Endodermal cell (in vitro differentiated cells): ENCODE measurements at regions not wholly inside any gene's neighbourhood (a gene's known extent, or its start where the extent isn't known, plus 50 kb on each side); places are given as distances from the start of the nearest gene placed in this dataset.

Source experiments
- DNase-seq: peaks from one replicate; pipeline ENCODE4 v3.0.0-alpha.2; 2017
- H3K27ac ChIP-seq: 2 replicates; pipeline ENCODE4 v1.5.1; 2013; ENCODE audit warnings: mild to moderate bottlenecking, low read depth, low read length, moderate library complexity
- H3K27me3 ChIP-seq: 2 replicates; pipeline ENCODE4 v1.6.1; 2013; ENCODE audit warnings: mild to moderate bottlenecking, low read length, moderate library complexity; ENCODE audit not compliant: insufficient read depth, control insufficient read depth, poor library complexity, severe bottlenecking
- H3K36me3 ChIP-seq: 2 replicates; pipeline ENCODE4 v1.7.0; 2013; ENCODE audit warnings: mild to moderate bottlenecking, low read length, moderate library complexity; ENCODE audit not compliant: control insufficient read depth, insufficient read depth
- H3K4me1 ChIP-seq: one replicate; pipeline ENCODE4 v1.7.0; 2013; ENCODE audit warnings: low read length; ENCODE audit not compliant: control insufficient read depth, insufficient read depth
- H3K4me3 ChIP-seq: 2 replicates; pipeline ENCODE4 v1.5.1; 2013; ENCODE audit warnings: mild to moderate bottlenecking, low read length, moderate library complexity
- H3K9ac ChIP-seq: 2 replicates; pipeline ENCODE4 v1.6.1; 2013; ENCODE audit warnings: mild to moderate bottlenecking, low read length, moderate library complexity; ENCODE audit not compliant: poor library complexity, severe bottlenecking; ENCODE audit errors: extremely low read depth
- H3K9me3 ChIP-seq: 2 replicates; pipeline ENCODE4 v1.6.1; 2013; ENCODE audit warnings: mild to moderate bottlenecking, low read length, moderate library complexity; ENCODE audit not compliant: control insufficient read depth
- H3K27ac Mint-ChIP-seq: 2 replicates; pipeline ENCODE4 v1.8.0; 2020; ENCODE audit warnings: mixed read lengths
- H3K27me3 Mint-ChIP-seq: 2 replicates; pipeline ENCODE4 v1.8.0; 2021; ENCODE audit warnings: mild to moderate bottlenecking, mixed read lengths; ENCODE audit not compliant: insufficient read depth
- H3K36me3 Mint-ChIP-seq: 2 replicates; pipeline ENCODE4 v1.8.0; 2020; ENCODE audit warnings: low read depth, mixed read lengths
- H3K4me1 Mint-ChIP-seq: 2 replicates; pipeline ENCODE4 v1.8.0; 2020; ENCODE audit warnings: mixed read lengths
- H3K4me3 Mint-ChIP-seq: 2 replicates; pipeline ENCODE4 v1.8.0; 2020; ENCODE audit warnings: mild to moderate bottlenecking, moderate library complexity, mixed read lengths
- H3K9me3 Mint-ChIP-seq: 2 replicates; pipeline ENCODE4 v1.8.0; 2020; ENCODE audit warnings: mild to moderate bottlenecking, mixed read lengths
- WGBS, 2 experiments: methylation state at CpG; one replicate each; pipeline versions ENCODE4 v1.1.5 to v1.1.7; 2013; ENCODE audit warnings: missing lambda C conversion rate in 2 of 2, mixed read lengths in 1 of 2; ENCODE audit not compliant: insufficient coverage in 1 of 2, insufficient read length in 1 of 2; 5-methylcytosine and 5-hydroxymethylcytosine counted together
- TF ChIP-seq, protein P1 (sequence below): fragments of 200-600 bp; sonication (generic); conservative IDR thresholded peaks from 2 replicates; pipeline ENCODE4 v1.5.0; 2021; ENCODE audit warnings: antibody characterized with exemption, mild to moderate bottlenecking

GRCh38 chr4:56118055-56118454, 169.3 kb downstream of the CEP135 start:
- Histone ChIP-seq H3K36me3 (peaks cover 5% of the 10 kb centered on the region), H3K27me3 (no peaks in the 10 kb centered on the region), H3K9me3 (no peaks in the 10 kb centered on the region), H3K4me1 (no peaks in the 10 kb centered on the region), H3K9ac (no peak overlapping the region), H3K4me3 (no peak overlapping the region), H3K27ac (no peak overlapping the region)
- TF ChIP-seq, protein P1, sequence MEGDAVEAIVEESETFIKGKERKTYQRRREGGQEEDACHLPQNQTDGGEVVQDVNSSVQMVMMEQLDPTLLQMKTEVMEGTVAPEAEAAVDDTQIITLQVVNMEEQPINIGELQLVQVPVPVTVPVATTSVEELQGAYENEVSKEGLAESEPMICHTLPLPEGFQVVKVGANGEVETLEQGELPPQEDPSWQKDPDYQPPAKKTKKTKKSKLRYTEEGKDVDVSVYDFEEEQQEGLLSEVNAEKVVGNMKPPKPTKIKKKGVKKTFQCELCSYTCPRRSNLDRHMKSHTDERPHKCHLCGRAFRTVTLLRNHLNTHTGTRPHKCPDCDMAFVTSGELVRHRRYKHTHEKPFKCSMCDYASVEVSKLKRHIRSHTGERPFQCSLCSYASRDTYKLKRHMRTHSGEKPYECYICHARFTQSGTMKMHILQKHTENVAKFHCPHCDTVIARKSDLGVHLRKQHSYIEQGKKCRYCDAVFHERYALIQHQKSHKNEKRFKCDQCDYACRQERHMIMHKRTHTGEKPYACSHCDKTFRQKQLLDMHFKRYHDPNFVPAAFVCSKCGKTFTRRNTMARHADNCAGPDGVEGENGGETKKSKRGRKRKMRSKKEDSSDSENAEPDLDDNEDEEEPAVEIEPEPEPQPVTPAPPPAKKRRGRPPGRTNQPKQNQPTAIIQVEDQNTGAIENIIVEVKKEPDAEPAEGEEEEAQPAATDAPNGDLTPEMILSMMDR, result no peak
- DNase-seq, result no peak
- Mint-ChIP-seq H3K4me3 (no peak overlapping the region), H3K36me3 (peaks cover 12% of the 10 kb centered on the region), H3K4me1 (no peaks in the 10 kb centered on the region), H3K27me3 (no peaks in the 10 kb centered on the region), H3K9me3 (no peaks in the 10 kb centered on the region), H3K27ac (no peak overlapping the region)
- 94 to 100% methylated on average over 4 to 5 of the region's 5 CpGs for WGBS, 2 experiments

GRCh38 chr4:56115898-56116297, 167.2 kb downstream of the CEP135 start:
- H3K9me3 Mint-ChIP-seq, result no peaks in the 10 kb centered on the region
- H3K9ac ChIP-seq, result no peak overlapping the region
- DNase-seq, result no peak
- H3K4me1 Mint-ChIP-seq, result peaks cover 6% of the 10 kb centered on the region
- peaks cover 5% of the 10 kb centered on the region for H3K36me3 ChIP-seq
- no peak overlapping the region for H3K4me3 ChIP-seq
- H3K27ac ChIP-seq, result no peak overlapping the region
- H3K27ac Mint-ChIP-seq, result no peak overlapping the region
- H3K27me3 ChIP-seq, result no peaks in the 10 kb centered on the region
- TF ChIP-seq, protein P1, result no peak
- H3K4me3 Mint-ChIP-seq, result no peak overlapping the region
- WGBS, 2 experiments, result 43 to 81% methylated on average over 1 to 2 of the region's 2 CpGs
- peaks cover 12% of the 10 kb centered on the region for H3K36me3 Mint-ChIP-seq
- no peaks in the 10 kb centered on the region for H3K27me3 Mint-ChIP-seq
- no peaks in the 10 kb centered on the region for H3K4me1 ChIP-seq
- H3K9me3 ChIP-seq, result no peaks in the 10 kb centered on the region

DNA sequence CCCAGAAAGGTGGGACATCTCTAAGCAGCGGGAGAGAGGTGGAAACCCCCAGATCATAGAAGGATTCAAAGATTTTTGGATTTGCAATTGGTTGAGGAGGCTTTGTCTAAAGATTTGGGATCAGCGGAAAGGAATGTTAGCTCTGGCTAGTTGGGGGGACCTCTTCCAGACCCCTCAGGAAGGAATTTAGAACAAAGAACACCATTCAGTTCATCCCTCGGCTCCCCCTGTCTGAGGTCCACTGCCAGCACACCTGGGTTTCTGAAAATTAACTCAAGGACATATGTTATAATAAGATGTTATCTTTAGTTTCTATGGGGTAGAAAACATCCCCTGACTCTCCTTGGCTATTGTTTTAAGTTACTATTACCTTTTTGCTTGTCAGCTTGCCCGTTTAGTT, 163.6 kb downstream of the CEP135 start:
- no peak overlapping the region for H3K27ac ChIP-seq
- H3K27me3 Mint-ChIP-seq, result no peaks in the 10 kb centered on the region
- H3K4me3 ChIP-seq, result no peak overlapping the region
- H3K9me3 Mint-ChIP-seq, result no peaks in the 10 kb centered on the region
- 89 to 100% methylated on average over 1 to 4 of the region's 4 CpGs for WGBS, 2 experiments
- DNase-seq, result peak; percentile 59
- H3K4me1 ChIP-seq, result no peaks in the 10 kb centered on the region
- no peaks in the 10 kb centered on the region for H3K9me3 ChIP-seq
- TF ChIP-seq, protein P1, result peak; percentile 74
- no peaks in the 10 kb centered on the region for H3K36me3 ChIP-seq
- no peak overlapping the region for H3K27ac Mint-ChIP-seq
- H3K9ac ChIP-seq, result no peak overlapping the region
- H3K36me3 Mint-ChIP-seq, result peaks cover 2% of the 10 kb centered on the region
- H3K4me1 Mint-ChIP-seq, result peaks cover 6% of the 10 kb centered on the region
- no peaks in the 10 kb centered on the region for H3K27me3 ChIP-seq
- H3K4me3 Mint-ChIP-seq, result no peak overlapping the region
